NCI-H446 (cell line): ENCODE measurements at regions not wholly inside any gene's neighbourhood (a gene's known extent, or its start where the extent isn't known, plus 50 kb on each side); places are given as distances from the start of the nearest gene placed in this dataset.

Source experiments
- DNase-seq, 2 experiments: peaks; one replicate each; lab custom pipeline; 2025; lab: John Stamatoyannopoulos, UW

DNA sequence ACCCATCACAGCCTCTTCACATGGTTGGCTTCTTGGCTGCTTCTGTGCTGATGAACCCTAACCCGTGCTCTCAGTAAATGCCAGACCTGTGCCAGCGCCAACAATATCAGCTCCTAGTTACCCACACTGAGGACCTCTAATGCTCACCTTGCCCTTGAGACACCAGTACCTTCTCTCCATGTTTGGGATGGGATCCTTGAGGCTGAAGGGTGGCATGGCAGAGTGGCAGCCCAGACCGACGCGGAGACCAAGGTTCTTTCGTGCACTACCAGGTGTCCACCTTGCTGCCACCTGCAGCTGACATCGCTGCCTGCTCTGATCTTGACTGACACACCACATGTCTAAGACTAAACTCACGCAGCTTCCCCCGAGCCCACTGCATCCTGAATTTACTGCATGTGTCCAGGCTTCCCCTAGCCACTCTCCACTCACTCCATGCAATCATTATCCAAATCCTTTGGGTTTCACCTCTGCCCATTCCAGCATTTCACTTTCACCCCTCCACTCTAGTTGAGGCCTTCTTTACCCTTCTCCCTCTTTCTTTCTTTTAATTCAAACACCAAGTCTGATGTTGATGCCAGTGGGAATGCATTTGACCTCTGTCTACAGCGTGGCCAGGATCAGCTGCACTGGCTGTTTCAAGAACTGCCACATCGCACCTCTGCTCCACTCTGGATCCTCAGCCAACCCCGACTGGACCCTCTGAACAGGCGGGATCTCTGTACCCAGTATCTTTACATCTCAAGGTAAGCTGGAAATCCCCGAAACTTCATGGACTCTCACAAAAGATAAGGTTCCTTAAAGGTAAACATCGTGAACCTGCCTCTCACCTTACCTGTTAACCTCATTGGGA is 294.9 kb downstream of the GLRX3 start:
- DNase-seq, result no peak

DNA sequence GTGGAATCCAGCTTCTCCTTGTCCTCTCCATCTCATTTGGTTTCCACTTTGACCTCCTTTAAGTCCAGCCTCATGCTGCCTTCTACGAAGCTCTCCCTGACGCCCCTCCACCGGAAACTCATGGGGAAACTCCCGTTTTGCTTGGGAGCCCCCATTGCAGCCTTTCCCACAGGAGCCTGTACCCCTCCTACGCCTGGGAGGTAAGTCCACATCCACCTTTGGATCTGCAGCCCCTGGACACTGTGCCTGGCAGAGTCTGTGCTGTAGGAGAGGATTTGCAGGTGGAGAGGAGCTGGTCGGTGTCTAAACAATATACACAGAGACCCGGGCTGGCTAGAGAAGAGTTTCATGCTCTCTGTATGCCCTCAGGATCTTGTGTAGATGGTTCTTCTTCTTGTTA is 296.1 kb downstream of the GLRX3 start:
- DNase-seq, result no peak

DNA sequence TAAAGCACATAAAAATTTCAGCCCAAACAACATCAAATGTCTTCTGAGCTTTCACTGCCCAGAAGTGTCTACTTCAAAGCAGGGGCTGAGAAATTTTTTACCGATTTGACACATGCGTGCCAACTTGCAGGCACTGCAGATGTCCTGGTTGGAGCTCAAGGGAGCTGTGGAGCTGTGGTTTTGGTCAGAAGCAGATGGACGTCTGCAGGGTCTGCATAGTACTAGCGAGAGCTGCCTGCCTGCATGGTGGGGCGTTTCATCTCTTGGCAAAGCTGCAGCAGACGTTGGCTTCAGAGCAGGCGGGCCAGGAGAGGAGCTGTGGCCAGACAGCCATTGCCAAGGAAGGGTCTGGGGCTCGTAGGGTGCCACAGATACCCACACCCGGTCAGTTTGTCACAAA is 296.7 kb downstream of the GLRX3 start:
- DNase-seq, result no peak

DNA sequence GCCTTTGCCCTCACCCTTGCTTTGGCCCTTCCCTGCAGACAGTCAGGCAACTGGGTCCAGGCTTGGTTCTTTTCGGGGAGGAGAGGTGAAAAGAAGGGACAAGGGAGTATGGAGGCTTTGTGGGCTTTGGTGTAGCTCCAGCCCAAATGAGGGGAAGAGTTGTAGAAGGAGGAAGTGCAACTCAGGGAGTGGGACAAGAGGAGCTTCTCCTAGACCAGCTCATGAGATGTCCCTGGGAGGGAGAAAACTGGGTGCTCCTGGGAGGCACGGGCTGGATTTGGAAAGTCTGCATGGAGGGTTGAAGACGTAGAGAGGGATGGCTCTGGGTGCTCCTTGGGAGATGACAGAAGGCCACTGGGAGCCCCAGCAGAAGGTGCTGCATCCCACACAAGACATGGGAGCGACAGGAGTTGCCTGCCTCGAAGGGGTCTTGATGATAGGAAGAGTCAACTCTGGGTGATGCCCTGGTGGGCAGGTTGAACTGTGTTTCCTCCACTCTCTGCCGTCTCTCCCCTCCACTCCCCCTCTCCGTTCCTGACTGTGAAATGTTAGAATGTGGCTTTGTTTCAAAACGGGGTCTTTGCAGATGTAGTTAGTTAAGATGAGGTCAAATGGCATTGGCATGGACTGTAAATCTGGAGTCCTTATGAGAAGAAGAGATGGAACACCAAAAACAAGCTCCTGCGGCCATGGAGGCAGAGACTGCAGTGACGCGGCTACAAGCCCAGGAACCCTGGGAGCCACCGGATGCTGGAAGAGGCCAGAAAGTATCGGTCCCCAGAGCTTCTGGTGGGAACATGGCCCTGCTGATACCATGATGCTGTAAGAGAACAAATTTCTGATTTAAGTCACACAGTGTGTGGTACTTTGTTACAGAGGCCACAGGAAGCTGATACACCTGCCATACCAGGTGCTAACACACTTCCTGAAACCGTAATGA is 298.5 kb downstream of the GLRX3 start:
- DNase-seq, result no peak

DNA sequence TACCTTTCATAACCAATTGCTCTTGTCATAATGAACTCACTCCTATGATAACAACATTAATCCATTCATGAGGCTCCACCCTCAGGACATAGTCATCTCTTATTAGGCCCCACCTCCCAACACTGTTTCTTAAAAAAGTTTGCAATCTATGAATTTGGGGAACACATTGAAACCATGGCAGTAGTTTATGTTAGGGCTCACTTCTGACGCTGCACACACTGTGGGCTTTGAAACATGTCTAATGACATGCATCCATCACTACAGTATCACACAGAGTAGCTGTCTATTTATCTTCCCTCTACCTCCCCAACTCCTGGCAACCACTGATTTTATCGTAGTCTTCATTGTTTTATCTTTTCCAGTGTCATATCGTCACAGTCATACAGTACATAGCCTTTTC is 299.8 kb downstream of the GLRX3 start:
- DNase-seq, result no peak

DNA sequence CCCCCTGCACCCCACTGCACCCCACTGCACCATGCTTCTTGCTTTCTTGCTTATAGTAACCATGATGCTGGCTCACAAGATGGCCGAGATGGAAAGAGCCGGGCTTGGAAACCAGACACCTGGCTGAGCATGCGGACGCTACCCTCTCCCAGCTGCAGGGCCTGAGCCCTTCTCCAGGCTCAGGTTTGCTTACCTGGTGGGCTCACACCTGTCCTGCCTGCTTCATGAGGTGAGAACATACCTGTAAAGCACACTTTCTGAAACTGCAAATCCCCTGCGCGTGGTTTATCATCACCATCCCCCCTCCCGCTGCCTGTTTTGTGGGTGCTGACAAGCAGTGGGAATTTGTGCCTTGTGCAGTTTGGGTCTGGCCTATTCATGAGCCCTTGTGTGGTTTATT is 302.7 kb downstream of the GLRX3 start:
- DNase-seq, result no peak

DNA sequence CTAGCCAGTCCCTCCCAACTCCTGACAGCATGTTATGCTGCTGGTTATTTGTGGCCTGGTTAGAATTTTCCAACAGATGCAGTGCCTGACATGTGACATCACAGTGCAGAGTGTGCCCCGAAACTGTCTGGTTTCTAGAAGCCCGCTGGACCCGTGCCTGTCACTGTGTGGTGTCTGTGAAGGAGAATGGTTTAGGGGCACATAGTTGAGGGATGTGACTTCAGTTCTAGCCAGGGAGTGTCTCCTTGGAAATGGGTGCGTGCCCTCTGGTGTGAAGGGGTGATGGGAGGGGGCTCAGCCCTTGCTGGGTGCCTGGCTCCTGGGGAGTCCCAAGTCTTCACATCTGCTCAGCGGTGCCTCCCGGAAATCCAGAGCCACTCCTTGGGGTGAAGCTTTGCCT is 303.6 kb downstream of the GLRX3 start:
- DNase-seq, result no peak

DNA sequence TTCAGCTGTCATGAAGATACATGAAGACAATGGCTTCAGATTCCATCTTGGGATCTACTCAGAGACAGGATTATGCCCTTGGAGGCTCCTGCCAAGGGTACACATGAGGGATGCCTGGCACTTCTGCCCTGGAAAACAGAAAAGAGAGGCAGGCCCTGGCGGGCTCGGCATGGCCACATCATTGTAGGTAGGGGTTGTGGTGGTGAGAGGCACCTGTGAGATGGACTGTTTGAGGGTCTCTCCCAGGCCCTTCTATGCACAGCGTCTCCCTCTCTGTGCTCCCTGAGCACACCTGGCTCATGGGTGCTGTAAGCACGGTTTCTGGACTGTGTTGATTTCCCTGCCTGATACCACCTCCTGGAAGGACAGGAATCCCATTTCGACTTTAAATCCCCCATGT is 304.3 kb downstream of the GLRX3 start:
- no peak for DNase-seq

DNA sequence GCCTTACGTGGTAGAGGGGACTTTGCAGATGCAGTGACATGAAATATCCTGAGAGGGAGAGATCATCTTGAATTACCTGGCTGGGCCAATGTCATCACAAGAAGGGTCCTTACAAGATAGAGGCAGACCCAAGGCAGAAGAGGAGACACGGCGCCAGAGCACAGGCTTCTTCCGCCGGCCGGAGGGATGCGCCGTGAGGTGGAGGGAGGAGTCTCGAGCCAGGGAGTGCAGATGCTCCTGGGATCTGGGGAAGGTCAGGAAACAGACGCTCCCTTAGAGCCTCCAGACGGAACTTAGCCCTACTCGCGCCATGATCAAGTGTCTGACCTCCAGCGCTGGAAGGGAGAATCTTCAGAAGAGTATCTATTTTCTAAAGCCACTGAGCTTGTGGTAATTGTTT is 304.8 kb downstream of the GLRX3 start:
- no peak for DNase-seq

DNA sequence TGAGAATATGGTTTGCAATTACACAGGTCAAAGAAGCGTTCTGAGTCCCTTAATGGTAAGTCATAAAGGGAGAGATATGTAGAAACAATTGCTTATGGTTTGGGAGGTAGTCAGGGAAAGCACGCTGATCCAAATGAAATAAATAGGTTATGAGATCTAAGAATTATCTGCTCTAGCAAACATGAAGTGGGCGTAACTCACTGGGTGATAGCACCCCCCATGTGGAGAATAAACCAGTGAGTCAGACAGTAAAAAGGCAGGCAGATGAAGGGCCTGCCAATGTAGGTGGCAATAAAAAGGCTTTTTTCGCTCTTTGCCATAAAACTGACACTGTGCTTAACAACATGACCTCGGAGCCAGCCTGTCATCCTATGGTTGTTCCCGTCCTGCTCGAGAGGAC is 306.9 kb downstream of the GLRX3 start:
- DNase-seq, result no peak

DNA sequence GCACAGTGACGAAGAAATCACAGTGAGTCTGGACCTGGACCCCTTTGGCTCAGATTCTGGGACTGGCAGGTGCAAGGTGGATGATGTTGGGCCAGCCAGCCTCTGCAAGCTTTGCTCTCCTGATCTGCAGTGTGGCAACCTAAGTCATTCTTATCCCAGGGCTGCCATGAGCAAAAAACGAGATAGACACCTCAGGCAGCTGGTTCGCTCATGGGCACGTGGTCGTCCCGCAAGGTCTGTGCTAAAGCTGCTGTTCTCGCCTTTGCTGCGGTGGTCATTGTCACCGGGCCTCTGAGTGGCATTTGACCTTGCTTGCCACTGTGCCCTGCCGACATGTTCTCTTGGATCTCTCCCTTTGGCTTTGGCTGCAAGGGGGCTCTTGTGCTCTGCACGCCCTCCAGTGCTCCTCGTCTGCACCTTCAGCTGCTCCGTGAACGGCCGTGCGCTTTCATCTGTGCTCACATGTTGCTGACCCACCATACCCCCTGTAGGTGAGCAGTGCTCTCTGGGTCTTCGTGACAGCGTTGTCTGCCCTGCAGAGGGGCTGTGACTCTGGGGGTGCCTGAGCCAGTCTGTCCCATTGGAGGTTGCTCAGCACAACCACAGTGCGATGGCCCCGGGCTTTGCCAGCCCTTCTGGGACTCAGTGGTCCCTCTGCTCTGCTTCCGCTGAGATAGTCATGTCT is 317.0 kb downstream of the GLRX3 start:
- DNase-seq, result no peak

DNA sequence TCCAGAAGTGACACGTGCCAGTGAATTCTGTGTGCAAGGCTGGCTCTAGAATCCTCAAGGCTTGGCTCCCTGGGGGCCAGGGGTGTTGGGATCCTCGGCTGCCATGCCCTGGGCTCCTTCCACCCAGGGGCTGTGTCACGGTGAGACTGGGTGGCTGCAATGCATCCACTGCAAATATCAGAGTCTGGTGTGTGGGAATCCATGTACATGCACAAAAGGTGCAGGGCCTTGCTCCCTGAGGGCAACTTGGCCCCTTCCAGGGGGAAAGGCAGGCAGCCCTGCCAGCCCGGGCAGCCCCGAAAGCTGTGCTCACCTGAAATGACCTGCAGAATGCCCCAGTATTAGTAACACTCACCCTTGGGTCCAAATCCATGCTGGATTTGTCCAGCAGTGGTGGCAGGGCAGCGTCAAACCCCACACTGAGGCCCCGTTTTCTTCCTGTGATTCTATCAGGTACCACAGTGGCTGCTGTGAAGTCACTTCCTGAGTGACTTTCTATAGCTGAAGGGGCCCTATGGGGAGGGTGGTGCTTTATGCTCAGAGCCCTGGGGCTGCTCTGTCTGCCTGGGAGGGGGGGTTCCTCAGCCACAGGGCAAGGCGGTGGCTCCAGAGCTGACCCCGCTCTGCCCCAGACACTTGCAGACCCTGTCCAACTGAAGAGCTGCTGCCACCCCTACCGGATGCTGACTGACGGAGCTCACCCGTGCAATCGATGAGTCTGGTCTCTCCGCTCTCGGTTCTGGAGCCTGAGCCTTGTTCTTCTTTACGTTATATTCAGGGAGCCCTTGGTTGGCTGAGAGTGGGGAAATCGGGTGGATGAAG is 317.7 kb downstream of the GLRX3 start:
- no peak for DNase-seq

DNA sequence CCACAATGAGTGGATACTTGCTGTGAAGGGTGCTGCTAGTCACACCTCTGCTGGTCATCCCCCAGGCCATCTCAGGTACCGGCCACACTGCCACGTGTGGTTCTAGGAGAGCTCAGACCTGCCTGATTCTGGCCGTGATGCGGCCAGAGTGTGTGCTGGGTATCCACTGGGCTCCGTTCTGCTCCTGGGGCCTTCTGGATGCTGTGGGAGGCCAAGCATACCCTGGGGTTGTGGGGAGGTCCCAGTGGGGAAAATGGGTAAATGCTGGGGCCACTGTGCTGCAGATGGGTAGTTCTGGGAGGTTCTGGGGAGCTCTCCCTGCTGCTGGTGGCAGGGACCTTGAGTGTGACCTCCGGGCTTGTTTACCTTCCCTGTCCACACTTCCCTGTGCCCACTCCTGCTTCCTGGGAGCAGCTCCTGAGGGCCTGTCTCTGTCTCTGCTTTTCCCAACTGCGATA is 318.4 kb downstream of the GLRX3 start:
- DNase-seq, result no peak

DNA sequence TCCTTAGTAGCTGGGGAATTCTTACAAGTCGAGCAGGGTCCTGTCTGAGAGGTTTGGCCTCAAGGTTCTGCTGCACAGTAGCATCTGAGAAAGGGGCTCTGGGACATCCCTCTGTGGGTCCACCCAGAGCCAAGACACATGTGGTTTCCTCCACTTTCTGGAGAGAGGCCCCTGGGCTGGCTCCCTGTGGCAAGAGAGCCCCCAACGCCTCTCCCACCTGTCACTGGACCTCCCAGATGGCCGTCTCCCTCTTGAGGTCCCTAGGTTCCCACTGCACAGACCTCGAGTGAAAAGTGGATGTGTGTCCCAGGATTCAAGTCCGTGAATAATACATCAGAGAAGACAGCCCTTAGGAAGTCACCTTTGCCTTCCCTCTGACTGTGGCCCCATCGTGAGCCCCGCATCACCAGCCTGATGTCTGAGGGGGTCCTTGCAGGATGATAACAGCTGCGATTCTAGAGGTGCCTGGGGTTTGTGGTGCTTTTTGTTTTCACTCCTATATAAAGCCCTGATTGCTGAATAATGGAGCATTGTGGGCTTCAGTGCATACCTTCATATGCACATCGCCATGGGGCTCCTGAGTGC is 319.0 kb downstream of the GLRX3 start:
- no peak for DNase-seq

DNA sequence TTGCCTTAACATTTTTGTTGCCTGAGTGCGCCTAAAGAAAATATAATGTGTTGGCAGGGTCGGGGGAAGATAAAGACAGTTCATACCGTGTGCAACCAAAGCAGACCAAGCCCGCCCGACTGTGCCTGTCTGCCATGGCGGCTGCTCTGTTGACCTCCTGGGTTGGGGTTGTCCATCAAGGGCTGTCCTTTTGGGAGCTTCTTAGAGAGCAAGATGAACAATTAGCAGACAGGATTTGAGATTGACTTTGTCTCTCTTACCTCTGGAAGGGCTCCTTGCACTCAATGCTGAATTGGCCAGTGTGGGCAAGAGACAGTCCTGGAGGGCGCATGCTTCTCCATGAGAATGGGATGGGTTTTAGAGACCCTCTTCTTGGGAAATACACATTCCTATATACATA is 319.6 kb downstream of the GLRX3 start:
- DNase-seq, result no peak

DNA sequence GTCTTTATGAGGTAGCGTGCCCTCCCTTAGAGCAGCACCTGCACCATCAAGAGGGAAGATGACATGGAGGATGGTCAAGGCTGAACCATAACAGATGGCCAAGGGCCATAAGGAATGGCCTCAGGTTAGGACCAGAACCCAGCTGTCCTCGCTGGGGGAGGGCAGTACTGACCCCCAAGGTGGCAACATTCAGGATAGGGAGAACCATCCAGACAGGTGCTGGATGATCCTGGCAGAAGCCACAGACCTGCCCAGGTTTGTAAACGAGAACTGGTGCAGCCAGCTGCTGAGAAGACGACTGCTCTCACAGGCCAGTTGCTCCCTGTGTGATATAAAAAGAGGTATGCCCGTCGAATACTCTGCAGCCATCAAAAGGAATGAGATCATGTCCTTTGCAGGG is 320.4 kb downstream of the GLRX3 start:
- no peak for DNase-seq

DNA sequence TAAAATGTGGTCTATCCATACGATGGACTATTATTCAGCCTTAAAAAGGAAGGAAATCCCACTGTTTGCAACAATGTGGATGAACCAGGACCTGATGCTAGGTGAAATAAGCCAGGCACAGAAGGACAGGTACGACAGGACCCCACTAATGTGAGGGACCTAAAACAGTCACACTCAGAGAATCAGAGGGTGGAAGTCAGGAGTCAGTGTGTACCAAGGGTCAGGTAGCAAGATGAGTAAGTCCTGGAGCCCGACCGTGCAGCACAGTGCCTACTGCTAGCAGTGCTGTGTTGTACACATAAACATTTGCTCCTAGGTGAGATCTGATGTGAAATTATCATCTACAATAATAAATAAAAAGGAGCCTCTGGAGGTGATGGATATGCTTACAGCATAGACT is 322.3 kb downstream of the GLRX3 start:
- no peak for DNase-seq

DNA sequence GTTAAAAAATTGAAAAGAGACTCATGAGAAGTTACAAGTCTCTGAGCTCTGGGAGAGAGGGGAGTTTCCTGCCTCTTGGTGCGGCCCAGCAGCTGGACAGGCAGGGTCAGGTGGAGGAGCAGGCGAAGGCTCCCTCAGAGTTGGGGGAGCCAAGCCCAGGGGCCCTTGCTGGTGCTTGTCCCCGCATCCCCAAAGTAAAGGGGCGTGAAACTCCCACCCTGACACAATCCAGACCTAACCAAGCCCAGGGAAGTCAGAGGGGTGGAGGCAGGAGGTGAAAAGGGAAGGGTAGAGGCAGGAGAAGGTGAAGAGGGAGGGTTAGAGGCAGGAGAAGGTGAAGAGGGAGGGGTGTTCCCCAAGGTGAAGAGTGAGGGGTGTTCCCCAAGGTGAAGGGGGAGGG is 322.8 kb downstream of the GLRX3 start:
- no peak for DNase-seq

DNA sequence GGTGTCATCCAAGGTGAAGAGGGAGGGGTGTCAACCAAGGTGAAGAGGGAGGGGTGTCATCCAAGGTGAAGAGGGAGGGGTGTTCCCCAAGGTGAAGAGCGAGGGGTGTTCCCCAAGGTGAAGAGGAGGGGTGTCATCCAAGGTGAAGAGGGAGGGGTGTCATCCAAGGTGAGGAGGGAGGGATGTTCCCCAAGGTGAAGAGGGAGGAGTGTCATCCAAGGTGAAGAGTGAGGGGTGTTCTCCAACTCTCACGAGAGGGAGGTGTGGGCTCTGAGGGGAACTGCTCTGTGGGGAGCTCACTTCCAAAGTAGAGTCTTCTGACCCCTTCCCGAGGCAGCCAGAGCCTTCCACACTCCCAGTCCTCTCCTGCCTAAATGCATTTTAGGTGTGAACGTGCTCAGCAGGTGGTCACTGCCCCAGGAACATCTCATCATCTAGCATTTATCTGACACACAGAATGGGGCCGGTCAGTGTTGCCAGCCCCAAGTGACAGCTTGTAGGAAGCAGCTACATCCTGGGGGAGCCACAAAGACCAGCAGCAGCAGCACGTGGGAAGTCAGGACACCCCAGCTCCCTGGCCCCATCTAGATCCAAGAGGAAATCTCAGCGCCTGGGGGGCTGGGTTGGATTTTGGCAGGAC is 323.8 kb downstream of the GLRX3 start:
- DNase-seq, result no peak

DNA sequence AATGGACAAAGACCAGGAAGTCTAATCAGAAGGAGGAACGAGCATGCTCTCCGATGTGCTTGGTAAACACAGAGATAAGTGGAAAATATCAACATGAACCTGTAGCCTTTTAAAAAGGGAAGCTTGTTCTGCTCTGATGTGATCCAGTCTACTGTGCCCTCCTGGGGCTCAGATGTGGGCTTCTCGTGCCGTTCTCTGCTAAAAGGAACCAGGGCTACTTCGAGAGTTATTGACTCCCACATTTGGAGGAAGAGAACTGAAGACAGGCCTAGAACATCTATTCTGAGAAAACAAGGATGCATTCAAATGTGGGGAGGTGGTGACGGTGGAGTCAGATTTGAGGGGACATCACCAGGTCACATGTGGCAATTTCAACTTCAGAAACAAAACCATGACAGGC is 325.4 kb downstream of the GLRX3 start:
- no peak for DNase-seq
